Parathyroid adenoma (tissue), 2 donors: ENCODE measurements at regions not wholly inside any gene's neighbourhood (a gene's known extent, or its start where the extent isn't known, plus 50 kb on each side); places are given as distances from the start of the nearest gene placed in this dataset.

ENCODE experiments used
- H2AFZ ChIP-seq: fragments of 300-600 bp; sonication (generic); one replicate; pipeline ENCODE4 v1.7.0; 2017; ENCODE audit warnings: antibody characterized with exemption, mild to moderate bottlenecking
- H3K27ac ChIP-seq: fragments of 300-600 bp; sonication (generic); one replicate; pipeline ENCODE4 v1.7.0; 2017
- H3K27me3 ChIP-seq: fragments of 300-600 bp; sonication (generic); one replicate; pipeline ENCODE4 v1.7.0; 2017; ENCODE audit warnings: low read length; ENCODE audit not compliant: control insufficient read depth, insufficient read depth
- H3K36me3 ChIP-seq: fragments of 300-600 bp; sonication (generic); one replicate; pipeline ENCODE4 v1.7.0; 2017; ENCODE audit warnings: low read length; ENCODE audit not compliant: control insufficient read depth, insufficient read depth
- H3K4me1 ChIP-seq: fragments of 300-600 bp; sonication (generic); one replicate; pipeline ENCODE4 v1.7.0; 2017; ENCODE audit warnings: control low read depth
- H3K4me2 ChIP-seq: fragments of 300-600 bp; sonication (generic); one replicate; pipeline ENCODE4 v1.7.0; 2017; ENCODE audit warnings: low read length
- H3K4me3 ChIP-seq: fragments of 300-600 bp; sonication (generic); one replicate; pipeline ENCODE4 v1.7.0; 2017; ENCODE audit warnings: low read depth, low read length
- H3K79me2 ChIP-seq: fragments of 300-600 bp; sonication (generic); one replicate; pipeline ENCODE4 v1.7.0; 2017; ENCODE audit warnings: control low read depth
- H3K9ac ChIP-seq: fragments of 300-600 bp; sonication (generic); one replicate; pipeline ENCODE4 v1.7.0; 2017; ENCODE audit warnings: mild to moderate bottlenecking
- H3K9me3 ChIP-seq: fragments of 300-600 bp; sonication (generic); one replicate; pipeline ENCODE4 v1.7.0; 2017; ENCODE audit warnings: low read length; ENCODE audit not compliant: control insufficient read depth
- CTCF ChIP-seq: fragments of 300-600 bp; sonication (generic); IDR thresholded peaks from one replicate; pipeline ENCODE4 v1.7.0; 2017; ENCODE audit warnings: antibody characterized with exemption, mild to moderate bottlenecking
- donor health status: primary hyperparathyroidism.

- Histone ChIP-seq H3K4me1 (no peaks in the 10 kb centered on the region), H3K9me3 (no peaks in the 10 kb centered on the region), H3K79me2 (no peaks in the 10 kb centered on the region), H3K9ac (no peak overlapping the region), H3K36me3 (no peaks in the 10 kb centered on the region), H3K4me3 (no peak overlapping the region), H3K4me2 (no peak overlapping the region), H3K27me3 (no peaks in the 10 kb centered on the region), H3K27ac (no peak overlapping the region), H2AFZ (no peak overlapping the region)
- TF ChIP-seq CTCF, result no peak
Observed at GRCh38 chr3:14252321-14253021, 73.9 kb downstream of the LSM3 start.

DNA sequence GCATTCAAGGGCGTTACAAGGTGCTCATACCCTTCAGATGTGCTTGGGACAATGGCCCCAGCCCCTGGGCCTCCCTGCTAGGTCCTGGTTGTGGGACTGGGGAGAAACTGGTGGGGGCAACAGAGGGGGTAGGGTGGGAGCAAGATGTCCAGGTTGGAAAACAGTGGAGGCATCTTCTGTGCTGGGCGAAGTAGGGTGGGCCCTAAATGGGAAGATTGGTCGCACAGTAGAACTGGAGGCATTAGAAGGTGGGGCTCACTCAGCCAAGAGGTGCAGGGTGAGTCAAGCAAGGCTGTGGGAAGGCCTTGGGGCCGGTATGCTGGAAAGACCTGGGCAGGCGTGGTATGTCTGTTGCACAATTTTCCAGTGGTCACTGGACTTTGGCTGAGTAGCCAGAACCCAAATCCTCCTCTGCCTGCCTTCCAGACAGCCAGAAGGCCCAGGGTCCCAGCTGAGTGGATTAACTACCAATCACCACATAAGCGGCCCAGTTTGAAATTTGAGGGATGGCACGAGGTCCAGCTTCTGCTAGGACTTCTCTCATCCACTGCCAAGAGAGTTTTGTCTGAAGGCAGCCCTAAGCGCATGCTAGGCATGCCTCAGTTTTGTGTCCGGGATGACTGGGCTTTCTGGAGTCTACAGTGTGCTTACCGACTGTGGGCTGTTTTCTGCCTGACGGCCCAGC is 74.5 kb downstream of the LSM3 start:
- H2AFZ ChIP-seq, result no peak overlapping the region
- H3K4me1 ChIP-seq, result no peaks in the 10 kb centered on the region
- H3K27ac ChIP-seq, result no peak overlapping the region
- no peak overlapping the region for H3K4me2 ChIP-seq
- TF ChIP-seq CTCF, result no peak
- no peak overlapping the region for H3K9ac ChIP-seq
- no peaks in the 10 kb centered on the region for H3K36me3 ChIP-seq
- H3K4me3 ChIP-seq, result no peak overlapping the region
- no peaks in the 10 kb centered on the region for H3K9me3 ChIP-seq
- no peaks in the 10 kb centered on the region for H3K79me2 ChIP-seq
- H3K27me3 ChIP-seq, result no peaks in the 10 kb centered on the region

GRCh38 chr3:14253707-14254382 is 75.2 kb downstream of the LSM3 start:
- H3K4me1 ChIP-seq, result no peaks in the 10 kb centered on the region
- H3K27ac ChIP-seq, result no peak overlapping the region
- no peaks in the 10 kb centered on the region for H3K79me2 ChIP-seq
- no peak overlapping the region for H3K4me3 ChIP-seq
- H2AFZ ChIP-seq, result no peak overlapping the region
- no peak for TF ChIP-seq CTCF
- no peak overlapping the region for H3K9ac ChIP-seq
- no peaks in the 10 kb centered on the region for H3K36me3 ChIP-seq
- no peaks in the 10 kb centered on the region for H3K9me3 ChIP-seq
- no peaks in the 10 kb centered on the region for H3K27me3 ChIP-seq
- no peak overlapping the region for H3K4me2 ChIP-seq

DNA sequence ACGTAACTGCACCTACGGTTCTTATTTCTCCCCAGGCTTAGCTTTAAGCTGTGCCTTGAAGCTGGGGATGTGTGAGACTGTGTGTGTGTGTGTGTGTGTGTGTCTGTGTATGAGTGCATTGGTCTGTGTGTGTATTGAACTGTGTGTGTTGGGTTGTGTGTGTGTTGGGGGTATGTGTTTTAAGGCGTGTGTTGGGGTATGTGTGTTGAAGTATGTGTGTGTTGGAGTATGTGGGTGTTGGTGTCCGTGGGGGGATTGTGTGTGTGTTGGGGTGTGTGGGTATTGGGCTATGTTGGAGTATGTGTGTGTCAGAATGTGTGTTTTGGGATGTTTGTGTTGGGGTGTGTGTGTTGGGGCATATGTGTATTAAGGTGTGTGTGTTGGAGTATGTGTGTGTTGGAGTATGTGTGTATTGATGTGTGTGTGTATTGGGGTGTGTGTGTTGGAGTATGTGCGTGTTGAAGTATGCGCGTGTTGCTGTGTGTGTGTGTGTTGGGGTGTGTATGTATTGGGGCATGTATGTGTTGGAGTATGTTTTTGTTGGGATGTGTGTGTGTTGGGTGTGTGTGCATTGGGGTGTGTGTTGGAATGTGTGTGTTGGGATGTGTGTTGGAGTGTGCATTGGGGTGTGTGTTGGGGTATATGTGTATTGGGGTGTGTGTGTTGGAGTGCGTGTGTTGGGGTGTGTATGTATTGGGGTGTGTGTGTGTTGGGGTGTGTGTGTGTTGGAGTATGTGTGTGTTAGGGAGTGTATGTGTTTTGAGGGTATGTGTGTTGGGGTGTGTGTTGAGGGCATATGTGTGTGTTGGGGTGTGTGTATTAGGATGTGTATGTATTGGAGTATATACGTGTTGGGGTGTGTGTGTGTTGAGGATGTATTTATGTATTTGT is 76.4 kb downstream of the LSM3 start:
- H3K9me3 ChIP-seq, result no peaks in the 10 kb centered on the region
- no peak overlapping the region for H2AFZ ChIP-seq
- H3K36me3 ChIP-seq, result no peaks in the 10 kb centered on the region
- H3K79me2 ChIP-seq, result no peaks in the 10 kb centered on the region
- no peak overlapping the region for H3K4me2 ChIP-seq
- no peak overlapping the region for H3K27ac ChIP-seq
- TF ChIP-seq CTCF, result no peak
- H3K4me3 ChIP-seq, result no peak overlapping the region
- H3K27me3 ChIP-seq, result no peaks in the 10 kb centered on the region
- H3K4me1 ChIP-seq, result no peaks in the 10 kb centered on the region
- no peak overlapping the region for H3K9ac ChIP-seq
